ENCODE measurements at regions not wholly inside any gene's neighbourhood (a gene's known extent, or its start where the extent isn't known, plus 50 kb on each side); places are given as distances from the start of the nearest gene placed in this dataset.
A peak's percentile ranks its signal among the peaks of the same experiment; 100 is the strongest.

GRCh38 chr3:184659797-184660301 lies 52.0 kb downstream of the MAGEF1 start:
- DNase-seq = peak; percentile 33

GRCh38 chr3:184658223-184658928 lies 53.5 kb downstream of the MAGEF1 start:
- no peak for DNase-seq

- peak; percentile 68 for DNase-seq
Measured at GRCh38 chr3:184656829-184657681, 54.8 kb downstream of the MAGEF1 start.

GRCh38 chr3:184656458-184656828 lies 55.4 kb downstream of the MAGEF1 start:
- DNase-seq = no peak

GRCh38 chr3:184655597-184655996 lies 56.3 kb downstream of the MAGEF1 start:
- no peak for DNase-seq

- DNase-seq = no peak
Measured at GRCh38 chr3:184654375-184654774, 57.5 kb downstream of the MAGEF1 start.

- no peak for DNase-seq
Measured at GRCh38 chr3:184652465-184652864, 59.4 kb downstream of the MAGEF1 start.

GRCh38 chr3:184651904-184652303 lies 60.0 kb downstream of the MAGEF1 start:
- no peak for DNase-seq

GRCh38 chr3:184648636-184649035 lies 63.2 kb downstream of the MAGEF1 start:
- DNase-seq = no peak

- no peak for DNase-seq
Measured at GRCh38 chr3:184647405-184647936, 64.4 kb downstream of the MAGEF1 start.

- no peak for DNase-seq
Measured at GRCh38 chr3:184645336-184645735, 66.5 kb downstream of the MAGEF1 start.

GRCh38 chr3:184643442-184643841 lies 68.4 kb downstream of the MAGEF1 start:
- DNase-seq = no peak

- DNase-seq = no peak
Measured at GRCh38 chr3:184642631-184643285, 69.1 kb downstream of the MAGEF1 start.

- no peak for DNase-seq
Measured at GRCh38 chr3:184641430-184641829, 70.4 kb downstream of the MAGEF1 start.

GRCh38 chr3:184639351-184639750 lies 72.5 kb downstream of the MAGEF1 start:
- no peak for DNase-seq

- no peak for DNase-seq
Measured at GRCh38 chr3:184637705-184638104, 74.2 kb downstream of the MAGEF1 start.

- peak; percentile 90 for DNase-seq
Measured at GRCh38 chr3:184636741-184637316, 75.0 kb downstream of the MAGEF1 start.

GRCh38 chr3:184635774-184636173 lies 74.2 kb downstream of the EPHB3 start:
- no peak for DNase-seq

GRCh38 chr3:184635126-184635525 lies 73.5 kb downstream of the EPHB3 start:
- DNase-seq = no peak

GRCh38 chr3:184633237-184633579 lies 71.6 kb downstream of the EPHB3 start:
- no peak for DNase-seq

GRCh38 chr3:184632551-184633236 lies 71.1 kb downstream of the EPHB3 start:
- no peak for DNase-seq
